ENCODE measurements at regions not wholly inside any gene's neighbourhood (a gene's known extent, or its start where the extent isn't known, plus 50 kb on each side); places are given as distances from the start of the nearest gene placed in this dataset.

DNA sequence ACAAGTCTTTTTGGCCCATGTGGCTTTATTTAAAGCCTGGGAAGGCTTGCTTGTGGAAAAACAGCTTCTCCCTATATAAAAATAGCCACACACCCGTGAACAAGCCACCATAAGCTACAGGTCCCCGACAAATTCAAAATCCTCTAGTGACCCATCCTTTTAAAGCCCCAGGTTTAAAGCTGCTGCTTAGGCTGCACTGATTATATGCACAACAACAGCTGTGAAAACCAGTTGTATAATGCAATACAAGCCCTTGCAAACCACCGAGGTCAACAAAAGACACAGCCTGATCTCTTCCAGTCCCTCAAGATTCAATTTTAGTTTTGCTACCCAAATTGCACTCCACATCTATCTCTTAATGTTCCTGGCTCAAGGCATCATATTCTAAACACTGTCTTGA, 186.0 kb upstream of the WDFY3 start:
- no peak for DNase-seq (ENCODE audit: low read depth)
- TF ChIP-seq CTCF (IDR thresholded peaks at IDR 0.05; ENCODE audit: insufficient read depth, low read depth, low read length): no peak
- no peak overlapping the region for H3K4me3 ChIP-seq (ENCODE audit: low read depth, low read length)

GRCh38 chr4:85153221-85153620, 186.7 kb upstream of the WDFY3 start:
- H3K4me3 ChIP-seq (ENCODE audit: low read depth, low read length): no peak overlapping the region
- no peak for TF ChIP-seq CTCF (IDR thresholded peaks at IDR 0.05; ENCODE audit: insufficient read depth, low read depth, low read length)
- DNase-seq (ENCODE audit: low read depth): no peak

- no peak overlapping the region for H3K4me3 ChIP-seq (ENCODE audit: low read depth, low read length)
- no peak for DNase-seq (ENCODE audit: low read depth)
- no peak for TF ChIP-seq CTCF (IDR thresholded peaks at IDR 0.05; ENCODE audit: insufficient read depth, low read depth, low read length)
Measured at GRCh38 chr4:85154591-85154990, 188.1 kb upstream of the WDFY3 start.

- H3K4me3 ChIP-seq (ENCODE audit: low read depth, low read length): no peak overlapping the region
- no peak for DNase-seq (ENCODE audit: low read depth)
- TF ChIP-seq CTCF (IDR thresholded peaks at IDR 0.05; ENCODE audit: insufficient read depth, low read depth, low read length): no peak
Measured at GRCh38 chr4:85165808-85166207, 199.3 kb upstream of the WDFY3 start.

DNA sequence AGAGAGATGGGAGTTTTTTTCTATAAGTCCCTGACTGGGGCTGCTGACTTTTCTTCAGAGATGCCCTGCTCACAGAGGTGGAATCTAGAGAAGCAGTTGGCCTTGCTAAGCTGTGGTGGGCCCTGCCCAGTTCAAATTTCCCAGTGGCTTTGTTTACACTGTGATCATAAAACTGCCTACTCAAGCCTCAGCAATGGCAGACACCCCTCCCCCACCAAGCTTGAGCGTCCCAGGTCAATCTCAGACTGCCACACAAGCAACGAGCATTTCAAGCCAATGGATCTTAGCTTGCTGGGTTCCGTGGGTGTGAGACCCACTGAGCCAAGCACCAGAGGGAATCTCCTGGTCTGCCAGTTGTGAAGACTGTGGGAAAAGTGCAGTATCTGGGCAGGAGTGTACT, 199.8 kb upstream of the WDFY3 start:
- no peak for DNase-seq (ENCODE audit: low read depth)
- no peak for TF ChIP-seq CTCF (IDR thresholded peaks at IDR 0.05; ENCODE audit: insufficient read depth, low read depth, low read length)
- H3K4me3 ChIP-seq (ENCODE audit: low read depth, low read length): no peak overlapping the region

- TF ChIP-seq CTCF (IDR thresholded peaks at IDR 0.05; ENCODE audit: insufficient read depth, low read depth, low read length): no peak
- H3K4me3 ChIP-seq (ENCODE audit: low read depth, low read length): no peak overlapping the region
- no peak for DNase-seq (ENCODE audit: low read depth)
Measured at GRCh38 chr4:85168234-85168834, 201.8 kb upstream of the WDFY3 start.

GRCh38 chr4:85170241-85170640, 203.8 kb upstream of the WDFY3 start:
- no peak for TF ChIP-seq CTCF (IDR thresholded peaks at IDR 0.05; ENCODE audit: insufficient read depth, low read depth, low read length)
- DNase-seq (ENCODE audit: low read depth): no peak
- no peak overlapping the region for H3K4me3 ChIP-seq (ENCODE audit: low read depth, low read length)

All from fibroblast of villous mesenchyme (primary cell).